ENCODE measurements at regions not wholly inside any gene's neighbourhood (a gene's known extent, or its start where the extent isn't known, plus 50 kb on each side); places are given as distances from the start of the nearest gene placed in this dataset.

GRCh38 chr1:30641572-30642353 lies 81.6 kb downstream of the MATN1 start:
- Histone ChIP-seq H3K4me1 (ENCODE audit: control insufficient read depth in 1 of 2, insufficient read depth in 2 of 2, low read length in 2 of 2) (peaks cover 0 to 10% of the 10 kb centered on the region in 2 experiments; a peak in 2 of 4 replicates), H3K9me2 (ENCODE audit: insufficient read depth) (no peaks in the 10 kb centered on the region), H3K27me3 (ENCODE audit: insufficient read depth, low read length) (no peaks in the 10 kb centered on the region), H3K4me3 (replicated peaks in 1 of 2; ENCODE audit: low read depth in 1 of 2, low read length in 2 of 2) (no peak overlapping the region), H3K4me2 (ENCODE audit: low read length) (no peak overlapping the region), H3K27ac (ENCODE audit: low read depth, low read length) (no peak overlapping the region), H3K36me3 (ENCODE audit: control insufficient read depth in 1 of 2, insufficient read depth in 2 of 2, low read length in 2 of 2) (no peaks in the 10 kb centered on the region), H4K20me1 (ENCODE audit: insufficient read depth) (no peaks in the 10 kb centered on the region), H3K9ac (ENCODE audit: low read length) (no peak overlapping the region), H2AFZ (ENCODE audit: low read depth, low read length, poor library complexity, severe bottlenecking) (no peak overlapping the region), H3K79me2 (ENCODE audit: insufficient read depth, low read length) (no peaks in the 10 kb centered on the region), H3K9me3 (ENCODE audit: control insufficient read depth in 1 of 2, insufficient read depth in 1 of 2, low read depth in 1 of 2, low read length in 2 of 2) (no peaks in the 10 kb centered on the region)
- ChIA-PET CTCF (no interaction called here), RAD21 (ENCODE audit: low non-redundant PET in 1 of 2, low total read pairs in 2 of 2, uncharacterized antibody in 2 of 2, unreplicated experiment in 2 of 2) (no interaction called here), POLR2A (no interaction called here)
- BruUV-seq (replicated peaks) = no TSS peak
- DNase-seq (ENCODE audit: low read depth, low spot score) (no peak), ATAC-seq (no peak)
- TF ChIP-seq ZNF274 (IDR thresholded peaks at IDR 0.05; ENCODE audit: low read depth, low read length) (no peak), SRF (IDR thresholded peaks at IDR 0.05; ENCODE audit: low read depth) (no peak), CBX3 (IDR thresholded peaks at IDR 0.05; ENCODE audit: low read depth) (no peak), ATF3 (IDR thresholded peaks at IDR 0.05) (no peak), REST (IDR thresholded peaks at IDR 0.05; ENCODE audit: low read depth) (no peak), POLR2AphosphoS5 (IDR thresholded peaks at IDR 0.05; ENCODE audit: low read depth, low read length) (no peak), MAX (IDR thresholded peaks at IDR 0.05) (no peak), CTCF (IDR thresholded peaks at IDR 0.05 in 2 of 3, conservative IDR thresholded peaks at IDR 0.05 in 1 of 3; ENCODE audit: borderline replicate concordance in 1 of 3, insufficient read depth in 1 of 3, low read depth in 2 of 3, low read length in 2 of 3) (no peak), CEBPB (IDR thresholded peaks at IDR 0.05; ENCODE audit: low read depth) (no peak), ZFX (IDR thresholded peaks at IDR 0.05) (no peak), SP1 (IDR thresholded peaks at IDR 0.05; ENCODE audit: low read depth) (no peak), POLR2A (IDR thresholded peaks at IDR 0.05; ENCODE audit: borderline replicate concordance, extremely low read depth, insufficient read depth, insufficient read length) (no peak), YY1 (IDR thresholded peaks at IDR 0.05; ENCODE audit: extremely low read depth, insufficient replicate concordance, low read depth, low read length) (no peak), SIN3A (IDR thresholded peaks at IDR 0.05; ENCODE audit: low read depth) (no peak), ZBTB33 (IDR thresholded peaks at IDR 0.05; ENCODE audit: extremely low read depth, insufficient replicate concordance, low read length) (no peak), EZH2phosphoT487 (IDR thresholded peaks at IDR 0.05; ENCODE audit: borderline replicate concordance) (no peak)
- intact Hi-C loops (cut with micrococcal nuclease) = no loop called here

Measured in HCT116 (cell line).